HCT116 (cell line): ENCODE measurements at regions not wholly inside any gene's neighbourhood (a gene's known extent, or its start where the extent isn't known, plus 50 kb on each side); places are given as distances from the start of the nearest gene placed in this dataset.

ENCODE experiments used
- ATAC-seq: fragments of 200-7000 bp; cut with Tn5 transposase; 2 replicates; pipeline ENCODE4 v1.9.1; 2020; ENCODE audit warnings: mild to moderate bottlenecking, moderate library complexity
- BruUV-seq: library from RNA; stranded (reverse); fragments of 400-500 nt; replicated peaks from 2 replicates; lab custom pipeline; 2021; lab: Mats Ljungman, UMichigan
- CTCF ChIA-PET: fragments of 300-600 bp; sonication (Branson Sonifier 250); formaldehyde crosslinking; loops from one replicate; lab custom pipeline; 2021; ENCODE audit warnings: antibody characterized with exemption; lab: Charles Lee
- POLR2A ChIA-PET: fragments of 300-600, 350-600 bp; sonication (Branson Sonifier 250); formaldehyde crosslinking; loops from one replicate; lab custom pipeline; 2021; ENCODE audit warnings: antibody characterized with exemption; lab: Charles Lee
- RAD21 ChIA-PET, 2 experiments: fragments of 300-600 bp; sonication (Branson Sonifier 250); formaldehyde crosslinking; loops; one replicate each; lab custom pipeline; 2023; ENCODE audit warnings: low total read pairs in 2 of 2; ENCODE audit not compliant: uncharacterized antibody in 2 of 2, unreplicated experiment in 2 of 2, low non-redundant PET in 1 of 2; lab: Charles Lee
- DNase-seq: peaks from one replicate; pipeline ENCODE4 v3.0.0-alpha.2; 2010; ENCODE audit warnings: low read depth, low spot score
- H2AFZ ChIP-seq: fragments of 200-600 bp; shearing (Covaris generic), sonication (generic); 2 replicates; pipeline ENCODE4 v1.6.1; 2017; ENCODE audit warnings: low read depth, mixed run types, mixed read lengths, antibody characterized with exemption, low read length; ENCODE audit not compliant: poor library complexity, severe bottlenecking
- H3K27ac ChIP-seq: 2 replicates; pipeline ENCODE4 v1.5.1; 2012; ENCODE audit warnings: low read depth, low read length
- H3K27me3 ChIP-seq: fragments of 200-600 bp; sonication (generic); 2 replicates; pipeline ENCODE4 v1.6.1; 2016; ENCODE audit warnings: mixed run types, low read length, mixed read lengths; ENCODE audit not compliant: insufficient read depth
- H3K36me3 ChIP-seq, 2 experiments: fragments of 200-500 bp in 1 of 2; fragments of 200-600 bp in 1 of 2; sonication (Bioruptor generic) in 1 of 2; sonication (generic) in 1 of 2; 2 replicates each; pipeline versions ENCODE4 v1.5.1 to v1.6.1; 2014 to 2016; ENCODE audit warnings: low read length in 2 of 2, inconsistent platforms in 1 of 2, mixed read lengths in 1 of 2, mixed run types in 1 of 2; ENCODE audit not compliant: insufficient read depth in 2 of 2, control insufficient read depth in 1 of 2
- H3K4me1 ChIP-seq, 2 experiments: fragments of 200-600 bp in 1 of 2; sonication (generic) in 1 of 2; 2 replicates each; pipeline versions ENCODE4 v1.5.1 to v1.6.1; 2012 to 2017; ENCODE audit warnings: low read length in 2 of 2, inconsistent platforms in 1 of 2, mild to moderate bottlenecking in 1 of 2, mixed read lengths in 1 of 2, mixed run types in 1 of 2, moderate library complexity in 1 of 2; ENCODE audit not compliant: insufficient read depth in 2 of 2, control insufficient read depth in 1 of 2
- H3K4me2 ChIP-seq: fragments of 200-600 bp; sonication (generic); 2 replicates; pipeline ENCODE4 v1.6.1; 2017; ENCODE audit warnings: mixed run types, low read length, mixed read lengths
- H3K4me3 ChIP-seq, 2 experiments: fragments of 200-600 bp in 1 of 2; sonication (generic) in 1 of 2; replicated peaks in 1 of 2; 2 replicates each; pipeline ENCODE4 v1.5.1; 2011 to 2016; ENCODE audit warnings: low read length in 2 of 2, control low read depth in 1 of 2, low read depth in 1 of 2, mild to moderate bottlenecking in 1 of 2, mixed read lengths in 1 of 2, mixed run types in 1 of 2
- H3K79me2 ChIP-seq: fragments of 200-600 bp; sonication (generic); 2 replicates; pipeline ENCODE4 v1.6.1; 2017; ENCODE audit warnings: mild to moderate bottlenecking, mixed run types, low read length, moderate library complexity, mixed read lengths; ENCODE audit not compliant: insufficient read depth
- H3K9ac ChIP-seq: fragments of 200-600 bp; sonication (generic); 2 replicates; pipeline ENCODE4 v1.6.1; 2016; ENCODE audit warnings: low read length, mixed read lengths
- H3K9me2 ChIP-seq: fragments of 200-600 bp; sonication (generic), shearing (Covaris generic); 2 replicates; pipeline ENCODE4 v1.6.1; 2017; ENCODE audit warnings: mixed run types, mild to moderate bottlenecking, moderate library complexity; ENCODE audit not compliant: insufficient read depth
- H3K9me3 ChIP-seq, 2 experiments: fragments of 200-500 bp in 1 of 2; fragments of 200-600 bp in 1 of 2; sonication (Bioruptor generic) in 1 of 2; sonication (generic) in 1 of 2; 2 replicates each; pipeline ENCODE4 v1.6.1; 2014 to 2017; ENCODE audit warnings: low read length in 2 of 2, mixed read lengths in 2 of 2, inconsistent platforms in 1 of 2, low read depth in 1 of 2, mild to moderate bottlenecking in 1 of 2, mixed run types in 1 of 2, moderate library complexity in 1 of 2; ENCODE audit not compliant: control insufficient read depth in 1 of 2, insufficient read depth in 1 of 2
- H4K20me1 ChIP-seq: fragments of 200-600 bp; sonication (generic), shearing (Covaris generic); 2 replicates; pipeline ENCODE4 v1.6.1; 2017; ENCODE audit warnings: mixed run types, mild to moderate bottlenecking, moderate library complexity; ENCODE audit not compliant: insufficient read depth
- ATF3 ChIP-seq: IDR thresholded peaks from 2 replicates; pipeline ENCODE4 v1.6.1; 2012
- CEBPB ChIP-seq: IDR thresholded peaks from 2 replicates; pipeline ENCODE4 v1.6.1; 2012; ENCODE audit warnings: low read depth
- CTCF ChIP-seq, 3 experiments: fragments of 200-600 bp in 1 of 3; sonication (generic) in 1 of 3; IDR thresholded peaks in 2 of 3; conservative IDR thresholded peaks in 1 of 3; 2 replicates each; pipeline ENCODE4 v1.5.1; 2012 to 2017; ENCODE audit warnings: low read depth in 2 of 3, low read length in 2 of 3, antibody characterized with exemption in 1 of 3, borderline replicate concordance in 1 of 3, control low read depth in 1 of 3, mild to moderate bottlenecking in 1 of 3, mixed read lengths in 1 of 3, mixed run types in 1 of 3, moderate library complexity in 1 of 3; ENCODE audit not compliant: insufficient read depth in 1 of 3
- EZH2phosphoT487 ChIP-seq: fragments of 200-600 bp; IDR thresholded peaks from 2 replicates; pipeline ENCODE4 v1.6.1; 2018; ENCODE audit warnings: antibody characterized with exemption, borderline replicate concordance
- FOSL1 ChIP-seq: IDR thresholded peaks from 2 replicates; pipeline ENCODE4 v1.6.1; 2012; ENCODE audit warnings: low read depth
- MAX ChIP-seq: IDR thresholded peaks from 2 replicates; pipeline ENCODE4 v1.6.1; 2012
- POLR2A ChIP-seq: IDR thresholded peaks from 2 replicates; pipeline ENCODE4 v1.7.0; 2011; ENCODE audit warnings: borderline replicate concordance; ENCODE audit not compliant: insufficient read depth, insufficient read length; ENCODE audit errors: extremely low read depth
- POLR2AphosphoS5 ChIP-seq: IDR thresholded peaks from 2 replicates; pipeline ENCODE4 v1.6.1; 2011; ENCODE audit warnings: mild to moderate bottlenecking, low read depth, low read length, moderate library complexity
- RAD21 ChIP-seq: IDR thresholded peaks from 2 replicates; pipeline ENCODE4 v1.6.1; 2012; ENCODE audit warnings: low read depth, mild to moderate bottlenecking
- REST ChIP-seq: IDR thresholded peaks from 2 replicates; pipeline ENCODE4 v1.6.1; 2012; ENCODE audit warnings: low read depth
- SP1 ChIP-seq: IDR thresholded peaks from 2 replicates; pipeline ENCODE4 v1.6.1; 2012; ENCODE audit warnings: low read depth
- SRF ChIP-seq: IDR thresholded peaks from 2 replicates; pipeline ENCODE4 v1.6.1; 2012; ENCODE audit warnings: low read depth
- TCF7L2 ChIP-seq: IDR thresholded peaks from 2 replicates; pipeline ENCODE4 v1.7.0; 2011; ENCODE audit warnings: borderline replicate concordance, inconsistent platforms; ENCODE audit not compliant: insufficient read depth, insufficient read length; ENCODE audit errors: extremely low read depth
- ZBTB33 ChIP-seq: IDR thresholded peaks from 2 replicates; pipeline ENCODE4 v1.6.1; 2011; ENCODE audit warnings: mild to moderate bottlenecking, low read length, moderate library complexity; ENCODE audit not compliant: insufficient replicate concordance; ENCODE audit errors: extremely low read depth
- ZFX ChIP-seq: fragments of 450-650 bp; IDR thresholded peaks from 2 replicates; pipeline ENCODE4 v1.6.1; 2017
- intact Hi-C: fragments of 100-400 bp; cut with micrococcal nuclease; formaldehyde crosslinking; loops from 2 replicates; pipeline ENCODE4 v1.10.0; 2022

- no peak for ATAC-seq
- Histone ChIP-seq H3K27ac (no peak overlapping the region), H3K4me1 (peaks cover 15 to 18% of the 10 kb centered on the region in 2 experiments), H3K27me3 (no peaks in the 10 kb centered on the region), H3K79me2 (no peaks in the 10 kb centered on the region), H2AFZ (no peak overlapping the region), H3K4me2 (no peak overlapping the region), H3K36me3 (no peaks in the 10 kb centered on the region), H3K9me3 (peaks cover 0 to 5% of the 10 kb centered on the region in 2 experiments; a peak in 1 of 4 replicates), H3K4me3 (no peak overlapping the region), H4K20me1 (no peaks in the 10 kb centered on the region), H3K9me2 (no peaks in the 10 kb centered on the region), H3K9ac (no peak overlapping the region)
- no peak for DNase-seq
- intact Hi-C loops, result no loop called here
- ChIA-PET POLR2A (no interaction called here), CTCF (no interaction called here), RAD21 (no interaction called here)
- no TSS peak for BruUV-seq
- no peak for TF ChIP-seq POLR2AphosphoS5
- no peak for TF ChIP-seq RAD21
- no peak for TF ChIP-seq REST
- no peak for TF ChIP-seq TCF7L2
- no peak for TF ChIP-seq MAX
- TF ChIP-seq SRF, result no peak
- TF ChIP-seq FOSL1, result no peak
- no peak for TF ChIP-seq EZH2phosphoT487
- TF ChIP-seq CEBPB, result no peak
- TF ChIP-seq ZBTB33, result no peak
- no peak for TF ChIP-seq SP1
- no peak for TF ChIP-seq ZFX
- TF ChIP-seq ATF3, result no peak
- no peak for TF ChIP-seq CTCF (IDR thresholded peaks at IDR 0.05 in 2 of 3, conservative IDR thresholded peaks at IDR 0.05 in 1 of 3; ENCODE audit: borderline replicate concordance in 1 of 3, insufficient read depth in 1 of 3, low read depth in 2 of 3, low read length in 2 of 3)
- no peak for TF ChIP-seq POLR2A
Observed at GRCh38 chr13:40120288-40120687, 464.8 kb downstream of the COG6 start.
